Adipocyte (in vitro differentiated cells): ENCODE measurements at regions not wholly inside any gene's neighbourhood (a gene's known extent, or its start where the extent isn't known, plus 50 kb on each side); places are given as distances from the start of the nearest gene placed in this dataset.

ENCODE experiments used
- DNase-seq: peaks from one replicate; pipeline ENCODE4 v3.0.0-alpha.2; 2015; ENCODE audit warnings: low read depth
- H3K27me3 ChIP-seq: replicated peaks from 2 replicates; pipeline ENCODE4 v1.7.0; 2013; ENCODE audit warnings: mild to moderate bottlenecking, low read length, moderate library complexity; ENCODE audit not compliant: control insufficient read depth, insufficient read depth
- H3K36me3 ChIP-seq: 2 replicates; pipeline ENCODE4 v1.7.0; 2013; ENCODE audit warnings: low read length, mild to moderate bottlenecking, moderate library complexity; ENCODE audit not compliant: control insufficient read depth, insufficient read depth, severe bottlenecking
- H3K4me1 ChIP-seq: 2 replicates; pipeline ENCODE4 v1.7.0; 2013; ENCODE audit warnings: mild to moderate bottlenecking, low read length, moderate library complexity; ENCODE audit not compliant: control insufficient read depth, insufficient read depth
- H3K4me3 ChIP-seq: 2 replicates; pipeline ENCODE4 v1.7.0; 2013; ENCODE audit warnings: mild to moderate bottlenecking, low read length, moderate library complexity
- H3K9ac ChIP-seq: 2 replicates; pipeline ENCODE4 v1.7.0; 2013; ENCODE audit warnings: mild to moderate bottlenecking, low read length, moderate library complexity
- H3K9me3 ChIP-seq: 2 replicates; pipeline ENCODE4 v1.7.0; 2013; ENCODE audit warnings: mild to moderate bottlenecking, low read length, moderate library complexity; ENCODE audit not compliant: control insufficient read depth

DNA sequence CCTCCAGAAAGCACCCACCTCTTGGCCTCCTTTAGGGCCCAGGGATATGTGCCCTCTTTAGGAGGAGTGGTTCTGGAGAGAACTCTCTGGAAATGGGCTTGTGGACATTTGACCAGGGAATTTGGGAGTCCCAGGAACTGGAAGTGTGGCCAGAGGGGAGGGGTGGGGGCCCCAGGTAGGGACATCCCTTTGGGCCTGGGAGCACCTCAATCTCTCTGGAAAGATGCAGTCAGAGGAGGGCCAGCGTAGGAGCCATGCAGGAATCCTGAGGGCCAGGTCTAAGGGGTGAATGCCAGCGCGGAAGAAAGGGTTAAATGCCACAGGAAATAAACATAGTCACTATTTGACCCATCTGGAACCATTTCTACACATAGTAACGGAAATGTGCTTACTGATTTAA is 50.3 kb upstream of the ITGA11 start:
- H3K9ac ChIP-seq, result no peak overlapping the region
- H3K9me3 ChIP-seq, result no peaks in the 10 kb centered on the region
- no peak for DNase-seq
- H3K4me1 ChIP-seq, result peaks cover 45% of the 10 kb centered on the region
- H3K4me3 ChIP-seq, result no peak overlapping the region
- no peaks in the 10 kb centered on the region for H3K36me3 ChIP-seq
- no peaks in the 10 kb centered on the region for H3K27me3 ChIP-seq

DNA sequence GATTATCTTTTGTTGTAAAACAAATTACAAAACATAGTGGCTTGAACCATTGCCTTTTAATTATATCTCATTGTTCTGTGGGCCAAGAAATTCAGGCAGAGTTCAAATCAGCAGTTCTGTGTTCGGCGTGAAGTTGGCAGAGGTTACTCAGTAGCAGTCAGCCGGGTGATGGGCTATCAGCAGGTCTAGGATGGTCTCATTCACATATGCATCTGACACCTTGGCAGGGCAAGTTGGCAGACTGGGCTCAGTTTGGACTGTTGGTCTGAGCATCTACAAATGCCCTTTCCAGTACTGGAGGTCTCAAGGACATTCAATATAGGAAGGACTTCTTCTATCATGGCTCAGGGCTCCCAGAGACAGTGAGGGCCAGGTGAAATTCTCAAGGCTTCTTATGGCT is 51.2 kb upstream of the ITGA11 start:
- no peaks in the 10 kb centered on the region for H3K27me3 ChIP-seq
- no peak overlapping the region for H3K9ac ChIP-seq
- H3K4me1 ChIP-seq, result peaks cover 47% of the 10 kb centered on the region
- no peaks in the 10 kb centered on the region for H3K9me3 ChIP-seq
- no peaks in the 10 kb centered on the region for H3K36me3 ChIP-seq
- no peak overlapping the region for H3K4me3 ChIP-seq
- DNase-seq, result no peak

DNA sequence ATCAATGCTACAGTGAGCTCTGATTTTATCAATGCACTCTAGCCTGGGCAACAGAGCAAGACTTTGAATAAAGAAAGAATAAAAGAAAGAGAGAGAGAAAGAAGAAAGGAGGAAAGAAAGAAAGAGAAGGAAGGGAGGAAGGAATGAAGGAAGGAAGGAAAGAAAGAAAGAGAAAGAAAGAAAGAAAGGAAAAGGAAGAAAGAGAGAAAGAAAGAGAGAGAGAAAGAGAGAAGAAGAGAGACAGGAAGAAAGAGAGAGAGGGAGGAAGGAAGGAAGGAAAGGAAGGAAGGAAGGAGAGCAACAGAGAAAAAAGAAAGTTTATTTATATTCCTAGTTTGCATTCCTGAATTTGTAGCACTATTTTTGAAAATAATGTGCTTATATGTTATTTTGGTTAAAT is 52.3 kb upstream of the ITGA11 start:
- H3K36me3 ChIP-seq, result no peaks in the 10 kb centered on the region
- no peaks in the 10 kb centered on the region for H3K27me3 ChIP-seq
- no peaks in the 10 kb centered on the region for H3K9me3 ChIP-seq
- H3K4me1 ChIP-seq, result peaks cover 42% of the 10 kb centered on the region
- DNase-seq, result no peak
- H3K4me3 ChIP-seq, result no peak overlapping the region
- H3K9ac ChIP-seq, result peak overlapping the region; percentile 58

DNA sequence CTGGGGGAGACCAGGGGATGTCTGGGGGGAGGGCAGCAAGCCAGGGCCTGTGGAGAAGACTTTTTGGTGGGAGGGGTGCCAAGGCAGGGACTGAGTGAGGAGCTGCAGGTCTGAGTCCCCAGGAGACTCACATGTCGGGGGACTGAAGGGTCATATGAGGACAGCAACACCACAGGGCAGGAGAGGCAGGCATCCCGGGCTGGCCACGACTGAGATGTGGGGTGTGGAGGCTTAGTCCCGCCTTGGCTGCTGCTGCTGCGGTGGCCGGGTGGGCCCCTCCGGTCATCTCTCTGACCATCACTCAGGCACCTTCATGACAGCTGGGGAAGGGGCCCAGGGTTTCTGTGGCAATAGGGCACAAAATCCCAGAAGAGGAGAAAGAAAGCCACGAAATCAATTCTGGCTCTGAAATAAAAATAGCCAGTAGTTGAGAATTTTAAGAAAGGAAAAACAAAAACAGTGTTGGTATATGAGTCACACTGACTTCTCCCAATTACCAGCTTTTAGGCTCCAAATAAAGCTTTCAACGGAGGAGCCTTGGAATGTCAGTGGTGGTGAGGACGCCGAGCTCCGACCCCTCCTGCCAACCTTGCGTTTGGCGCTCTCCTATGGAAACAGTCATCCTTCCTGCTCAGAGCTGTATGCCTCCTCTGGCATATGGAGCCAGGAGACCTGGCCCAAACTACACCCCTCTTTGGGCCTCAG is 52.9 kb upstream of the ITGA11 start:
- Histone ChIP-seq H3K36me3 (no peaks in the 10 kb centered on the region), H3K9ac (peak overlapping the region; percentile 58), H3K4me3 (peak overlapping the region; percentile 20), H3K9me3 (no peaks in the 10 kb centered on the region), H3K4me1 (peaks cover 36% of the 10 kb centered on the region), H3K27me3 (no peaks in the 10 kb centered on the region)
- peak; percentile 73 for DNase-seq

DNA sequence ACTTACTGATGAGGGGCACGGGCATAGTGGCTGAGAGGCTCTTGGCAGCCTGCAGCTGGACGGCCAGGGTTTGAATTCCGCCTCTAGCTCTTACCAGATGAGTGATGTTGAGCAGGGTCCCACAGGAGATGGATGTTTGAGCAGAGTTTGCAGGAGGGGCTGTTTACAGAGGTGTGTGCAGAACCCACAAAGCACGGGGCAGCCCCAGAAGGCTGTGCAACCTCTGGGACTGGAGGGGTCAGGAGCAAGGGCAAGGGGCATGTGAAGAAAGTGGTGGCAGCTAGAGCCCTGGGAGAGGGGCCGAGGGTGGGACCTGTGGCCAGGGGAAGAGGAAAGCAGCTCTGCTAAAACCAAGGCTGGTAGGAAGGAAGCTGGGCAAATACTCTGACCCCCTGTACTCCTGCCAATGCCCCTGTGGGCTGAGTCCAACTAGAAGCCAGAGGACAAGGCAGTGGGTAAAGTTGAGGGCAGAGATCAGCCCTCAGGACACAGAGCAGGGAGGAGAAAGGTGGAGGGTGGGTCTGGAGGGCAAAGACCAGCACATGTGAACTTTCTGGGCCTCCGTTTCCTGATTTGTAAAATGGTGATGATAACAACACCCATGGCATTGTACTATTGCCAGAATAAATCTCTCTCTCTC is 53.9 kb upstream of the ITGA11 start:
- H3K36me3 ChIP-seq, result no peaks in the 10 kb centered on the region
- H3K4me1 ChIP-seq, result peaks cover 30% of the 10 kb centered on the region
- H3K4me3 ChIP-seq, result peak overlapping the region; percentile 20
- no peak for DNase-seq
- no peaks in the 10 kb centered on the region for H3K27me3 ChIP-seq
- peak overlapping the region; percentile 58 for H3K9ac ChIP-seq
- H3K9me3 ChIP-seq, result no peaks in the 10 kb centered on the region

DNA sequence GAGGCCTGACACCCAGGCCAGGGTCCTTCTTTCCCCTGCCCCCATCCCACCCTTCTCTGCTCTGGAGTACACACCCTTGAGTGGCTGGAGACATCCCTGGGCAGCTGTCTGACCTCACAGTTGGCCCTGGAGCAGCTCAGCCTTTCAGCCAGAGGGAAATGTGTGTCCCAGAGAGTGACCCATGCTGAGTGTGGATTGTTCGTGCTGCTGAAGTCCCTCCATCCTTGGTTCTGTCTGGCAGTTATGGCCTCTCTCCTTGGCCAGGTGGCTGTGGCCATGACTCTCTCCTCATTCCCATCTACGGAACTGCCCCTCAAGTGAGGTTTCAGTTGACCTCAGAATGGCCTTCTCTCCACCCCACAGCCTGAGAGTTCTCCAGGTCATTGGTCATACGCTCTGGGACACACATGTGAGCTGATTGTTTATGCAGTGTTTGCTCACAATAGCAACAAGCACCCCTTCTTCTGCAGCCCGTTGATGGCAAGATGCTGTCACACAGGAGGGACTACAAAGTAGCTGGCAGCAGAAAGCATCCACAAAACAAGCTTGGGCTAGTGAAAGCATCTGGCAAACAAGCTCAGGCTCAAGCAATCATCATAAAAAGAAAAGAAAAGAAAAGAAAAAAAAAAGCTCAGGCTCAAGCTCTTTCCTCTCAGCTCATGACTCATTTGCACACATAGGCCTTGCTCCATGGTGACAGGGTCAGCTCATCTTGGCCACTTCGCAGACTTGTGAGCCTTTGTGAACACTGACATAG is 55.3 kb upstream of the ITGA11 start:
- H3K9me3 ChIP-seq, result no peaks in the 10 kb centered on the region
- peak; percentile 24 for DNase-seq
- no peak overlapping the region for H3K4me3 ChIP-seq
- H3K9ac ChIP-seq, result no peak overlapping the region
- H3K27me3 ChIP-seq, result no peaks in the 10 kb centered on the region
- H3K36me3 ChIP-seq, result no peaks in the 10 kb centered on the region
- peaks cover 30% of the 10 kb centered on the region for H3K4me1 ChIP-seq

DNA sequence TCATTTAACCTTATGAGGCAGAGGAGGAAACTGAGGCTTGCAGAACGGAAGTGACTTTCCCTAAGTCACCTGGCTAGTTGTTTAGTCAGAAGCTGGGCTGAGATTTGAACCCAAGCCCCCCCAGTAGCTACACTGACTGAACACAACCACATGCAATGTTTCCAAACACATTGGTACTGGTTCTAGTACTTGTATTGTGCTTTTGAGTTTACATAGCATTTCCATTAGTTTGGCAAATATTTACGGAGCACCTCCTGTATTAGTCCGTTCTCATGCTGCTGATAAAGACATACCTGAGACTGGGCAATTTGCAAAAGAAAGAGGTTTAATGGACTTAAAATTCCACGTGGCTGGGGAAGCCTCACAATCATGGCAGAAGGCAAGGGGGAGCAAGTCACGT is 56.3 kb upstream of the ITGA11 start:
- H3K4me1 ChIP-seq, result peaks cover 34% of the 10 kb centered on the region
- no peak for DNase-seq
- no peaks in the 10 kb centered on the region for H3K36me3 ChIP-seq
- no peaks in the 10 kb centered on the region for H3K9me3 ChIP-seq
- no peak overlapping the region for H3K9ac ChIP-seq
- no peak overlapping the region for H3K4me3 ChIP-seq
- no peaks in the 10 kb centered on the region for H3K27me3 ChIP-seq

DNA sequence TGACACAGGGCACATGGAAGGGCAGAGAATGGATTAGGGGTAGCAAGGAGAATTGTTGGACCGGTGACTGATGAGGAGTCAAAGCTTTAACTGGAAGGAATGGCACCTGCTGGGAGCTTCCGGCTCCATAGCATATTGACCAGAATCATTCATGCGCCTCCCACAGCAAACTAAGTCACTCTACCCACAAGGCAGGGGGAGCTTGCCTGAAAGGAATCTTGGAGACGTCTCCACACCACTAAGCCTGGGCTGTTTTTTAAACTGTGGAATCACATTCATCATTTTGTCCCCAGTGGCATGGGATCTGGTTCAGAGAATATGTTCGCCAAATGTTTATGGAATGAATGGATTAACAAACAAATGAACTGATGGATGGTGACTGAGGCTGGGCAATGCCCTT is 57.0 kb upstream of the ITGA11 start:
- Histone ChIP-seq H3K27me3 (no peaks in the 10 kb centered on the region), H3K9ac (no peak overlapping the region), H3K9me3 (no peaks in the 10 kb centered on the region), H3K4me1 (peaks cover 34% of the 10 kb centered on the region), H3K36me3 (no peaks in the 10 kb centered on the region), H3K4me3 (no peak overlapping the region)
- DNase-seq, result no peak

DNA sequence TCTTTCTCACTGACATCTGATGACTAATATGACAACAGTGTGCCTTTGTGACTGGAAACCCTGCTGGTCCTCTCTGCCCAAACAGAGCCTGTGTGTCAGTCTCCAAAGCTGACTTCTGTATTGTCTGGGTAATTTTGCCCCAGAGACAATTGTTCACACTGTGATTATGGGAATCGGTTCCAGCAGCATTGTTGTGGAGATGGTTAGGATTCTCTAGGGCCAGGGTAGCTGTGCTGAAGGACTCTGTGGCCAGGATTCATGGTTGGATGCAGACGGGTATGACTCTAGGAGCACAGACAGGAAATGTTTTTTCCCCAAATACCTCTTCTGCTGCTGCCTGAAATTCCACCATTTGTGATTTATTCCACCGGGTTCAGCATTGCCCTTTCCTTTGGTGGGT is 57.5 kb upstream of the ITGA11 start:
- Histone ChIP-seq H3K27me3 (no peaks in the 10 kb centered on the region), H3K36me3 (no peaks in the 10 kb centered on the region), H3K4me3 (no peak overlapping the region), H3K4me1 (peaks cover 34% of the 10 kb centered on the region), H3K9me3 (no peaks in the 10 kb centered on the region), H3K9ac (no peak overlapping the region)
- no peak for DNase-seq

DNA sequence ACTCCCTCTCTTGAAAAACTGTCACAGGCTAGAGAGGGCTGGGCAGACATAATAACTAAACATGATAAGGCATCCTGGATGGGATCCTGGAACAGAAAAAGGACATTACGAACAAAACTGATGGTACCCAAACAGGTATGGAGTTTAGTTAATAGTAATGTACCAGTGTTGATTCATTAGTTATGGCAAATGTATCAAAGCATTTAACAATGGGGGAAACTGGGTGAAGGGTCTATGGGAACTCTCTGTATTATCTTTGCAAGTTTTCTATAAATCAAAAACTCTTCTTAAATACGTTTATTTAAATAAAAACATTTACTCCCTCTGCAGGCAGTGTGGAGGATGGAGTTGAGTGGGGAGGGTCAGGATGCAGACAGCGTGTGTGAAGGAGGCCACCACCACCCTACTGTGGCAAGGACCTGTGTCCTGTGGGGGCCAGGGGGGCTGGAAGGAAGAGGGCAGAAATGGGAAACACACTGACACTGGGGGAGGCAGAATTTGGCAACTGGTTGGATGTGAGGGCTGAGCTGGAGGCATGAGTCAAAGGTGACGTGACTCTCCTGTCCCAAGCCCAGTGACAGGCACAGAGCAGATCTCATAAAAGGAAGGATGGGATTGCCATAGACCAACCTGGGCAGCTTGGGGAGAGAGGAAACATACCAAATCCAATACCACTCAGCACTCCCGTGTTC is 59.6 kb upstream of the ITGA11 start:
- H3K36me3 ChIP-seq, result no peaks in the 10 kb centered on the region
- no peak for DNase-seq
- no peak overlapping the region for H3K4me3 ChIP-seq
- H3K4me1 ChIP-seq, result peaks cover 14% of the 10 kb centered on the region
- H3K9ac ChIP-seq, result no peak overlapping the region
- no peaks in the 10 kb centered on the region for H3K27me3 ChIP-seq
- H3K9me3 ChIP-seq, result no peaks in the 10 kb centered on the region

DNA sequence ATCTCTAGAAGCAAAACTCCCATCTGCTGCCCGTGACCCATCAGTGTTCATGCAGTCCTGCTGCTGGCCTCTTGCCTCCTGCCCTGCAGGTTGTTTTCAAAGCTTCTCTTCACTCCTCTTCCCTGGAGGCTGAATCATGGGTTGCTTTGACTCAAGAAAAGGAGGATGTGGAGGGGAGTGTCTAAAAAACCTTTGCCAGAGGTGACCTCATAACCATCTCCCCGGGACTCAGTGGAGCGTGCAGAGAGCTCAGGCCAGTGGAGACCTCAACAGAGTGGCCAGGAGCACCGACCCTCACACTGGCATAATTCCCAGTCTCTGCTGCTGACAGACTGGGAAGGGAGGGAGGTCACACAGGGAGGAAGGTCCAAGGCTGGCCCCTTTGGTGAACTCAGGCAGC is 60.9 kb upstream of the ITGA11 start:
- H3K9ac ChIP-seq, result no peak overlapping the region
- no peak overlapping the region for H3K4me3 ChIP-seq
- peaks cover 4% of the 10 kb centered on the region for H3K4me1 ChIP-seq
- H3K9me3 ChIP-seq, result no peaks in the 10 kb centered on the region
- H3K27me3 ChIP-seq, result no peaks in the 10 kb centered on the region
- DNase-seq, result no peak
- H3K36me3 ChIP-seq, result no peaks in the 10 kb centered on the region
